GM04503 (cell line): ENCODE measurements at regions not wholly inside any gene's neighbourhood (a gene's known extent, or its start where the extent isn't known, plus 50 kb on each side); places are given as distances from the start of the nearest gene placed in this dataset.

ENCODE experiments used
- DNase-seq: peaks from one replicate; pipeline ENCODE4 v3.0.0-alpha.2; 2012; ENCODE audit warnings: low read depth

GRCh38 chr12:128131955-128132354 is 135.0 kb upstream of the TMEM132C start:
- no peak for DNase-seq

GRCh38 chr12:128133321-128134073 is 133.5 kb upstream of the TMEM132C start:
- no peak for DNase-seq

GRCh38 chr12:128137140-128137539 is 129.8 kb upstream of the TMEM132C start:
- DNase-seq = no peak

- DNase-seq = no peak
These were observed 128.8 kb upstream of the TMEM132C start for GRCh38 chr12:128138125-128138524.

- DNase-seq = no peak
These were observed 126.4 kb upstream of the TMEM132C start for GRCh38 chr12:128140551-128140950.

- no peak for DNase-seq
These were observed 116.0 kb upstream of the TMEM132C start for GRCh38 chr12:128150961-128151360.

GRCh38 chr12:128155571-128155970 is 111.4 kb upstream of the TMEM132C start:
- DNase-seq = no peak

GRCh38 chr12:128163086-128163485 is 103.9 kb upstream of the TMEM132C start:
- DNase-seq = no peak

GRCh38 chr12:128164533-128164932 is 102.4 kb upstream of the TMEM132C start:
- DNase-seq = no peak

- DNase-seq = no peak
These were observed 101.6 kb upstream of the TMEM132C start for GRCh38 chr12:128165387-128165786.

GRCh38 chr12:128168273-128168672 is 98.7 kb upstream of the TMEM132C start:
- no peak for DNase-seq

- no peak for DNase-seq
These were observed 96.8 kb upstream of the TMEM132C start for GRCh38 chr12:128170181-128170580.

GRCh38 chr12:128178565-128178964 is 88.4 kb upstream of the TMEM132C start:
- no peak for DNase-seq

- DNase-seq = no peak
These were observed 88.0 kb upstream of the TMEM132C start for GRCh38 chr12:128178966-128179365.

- no peak for DNase-seq
These were observed 86.8 kb upstream of the TMEM132C start for GRCh38 chr12:128180166-128180565.

- DNase-seq = no peak
These were observed 76.9 kb upstream of the TMEM132C start for GRCh38 chr12:128190052-128190451.

- no peak for DNase-seq
These were observed 76.4 kb upstream of the TMEM132C start for GRCh38 chr12:128190614-128191013.

- no peak for DNase-seq
These were observed 75.6 kb upstream of the TMEM132C start for GRCh38 chr12:128191380-128191779.

GRCh38 chr12:128204711-128205110 is 62.3 kb upstream of the TMEM132C start:
- DNase-seq = no peak

GRCh38 chr12:128205145-128205544 is 61.8 kb upstream of the TMEM132C start:
- DNase-seq = no peak

GRCh38 chr12:128205758-128206157 is 61.2 kb upstream of the TMEM132C start:
- DNase-seq = no peak
